SHP77 (cell line): ENCODE measurements at regions not wholly inside any gene's neighbourhood (a gene's known extent, or its start where the extent isn't known, plus 50 kb on each side); places are given as distances from the start of the nearest gene placed in this dataset.
A peak's percentile ranks its signal among the peaks of the same experiment; 100 is the strongest.
"Not testable (repeated sequence)": the region's sequence is repeated elsewhere in the genome, so short reads cannot be mapped to it uniquely, and the experiment has no call there.

Experiments
- DNase-seq, 2 experiments: peaks; one replicate each; lab custom pipeline; 2025; lab: John Stamatoyannopoulos, UW

GRCh38 chr6:168369786-168370185, 50.2 kb upstream of the DACT2 start:
- DNase-seq = no peak

GRCh38 chr6:168370310-168370991, 50.9 kb upstream of the DACT2 start:
- DNase-seq = peak; percentile 39 to 49

- DNase-seq = no peak
Measured at GRCh38 chr6:168371185-168371584, 51.6 kb upstream of the DACT2 start.

DNA sequence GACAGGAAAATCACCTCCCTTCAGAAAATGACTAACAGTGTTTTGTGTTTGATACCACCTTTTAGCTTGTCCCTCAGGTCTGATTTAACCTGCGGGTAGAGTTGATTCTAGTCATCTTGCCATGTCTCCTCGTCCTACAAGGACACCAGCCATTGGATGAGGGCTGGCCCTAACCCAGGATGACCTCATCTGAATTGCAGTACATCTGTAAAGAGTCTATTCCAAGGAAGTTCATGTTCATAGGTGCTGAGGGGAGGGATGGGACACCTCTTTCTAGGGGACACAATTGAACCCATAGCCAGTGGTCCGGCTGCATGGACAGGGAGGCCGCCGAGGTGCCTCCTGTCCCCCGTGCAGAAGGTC, 52.0 kb upstream of the DACT2 start:
- no peak for DNase-seq

GRCh38 chr6:168371981-168372711, 52.6 kb upstream of the DACT2 start:
- no peak for DNase-seq

DNA sequence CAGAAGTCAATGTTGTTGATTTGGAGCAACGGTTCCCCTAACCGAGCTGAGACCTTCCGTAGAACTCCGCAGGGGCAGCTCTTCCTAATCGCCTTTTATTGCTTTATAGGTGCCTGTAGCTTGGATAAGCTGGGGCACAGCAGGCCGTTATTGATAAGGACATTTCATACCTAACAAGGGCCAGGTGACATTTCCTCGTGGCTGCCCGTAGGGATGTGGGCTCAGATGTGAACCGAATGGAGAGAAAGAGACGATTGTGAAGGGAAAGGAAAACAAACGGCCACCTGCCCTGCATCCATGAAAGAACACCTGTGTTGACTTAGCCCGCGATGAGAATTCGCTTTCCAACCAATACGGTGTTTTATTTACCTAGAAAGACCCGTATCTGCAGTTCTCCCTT, 53.3 kb upstream of the DACT2 start:
- DNase-seq = peak; percentile 66 to 70

GRCh38 chr6:168373389-168373788, 53.8 kb upstream of the DACT2 start:
- DNase-seq = peak in 1 of 2 experiments; percentile 35

DNA sequence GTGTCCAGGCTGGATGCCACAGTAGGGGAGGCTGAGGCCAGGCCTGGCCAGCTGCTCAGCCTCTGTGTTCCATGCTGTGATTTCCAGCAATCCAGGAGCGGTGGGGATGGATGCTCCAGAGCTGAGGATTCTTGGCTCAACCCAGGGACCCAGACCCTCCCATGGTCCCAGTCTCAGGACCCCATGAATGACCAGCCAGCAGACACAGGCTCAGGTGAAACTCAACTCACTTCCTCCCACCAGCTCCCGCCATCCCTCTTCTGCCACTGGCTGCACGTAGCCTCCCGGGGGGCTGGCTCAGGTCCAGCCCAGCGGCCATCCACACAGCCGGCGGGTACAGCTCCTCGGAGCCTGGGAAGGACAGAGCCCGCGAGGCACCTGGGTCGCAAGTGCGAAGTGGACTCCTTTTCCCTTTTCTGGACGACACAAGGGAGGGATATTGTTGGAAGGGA, 54.5 kb upstream of the DACT2 start:
- DNase-seq = peak; percentile 23 to 38

DNA sequence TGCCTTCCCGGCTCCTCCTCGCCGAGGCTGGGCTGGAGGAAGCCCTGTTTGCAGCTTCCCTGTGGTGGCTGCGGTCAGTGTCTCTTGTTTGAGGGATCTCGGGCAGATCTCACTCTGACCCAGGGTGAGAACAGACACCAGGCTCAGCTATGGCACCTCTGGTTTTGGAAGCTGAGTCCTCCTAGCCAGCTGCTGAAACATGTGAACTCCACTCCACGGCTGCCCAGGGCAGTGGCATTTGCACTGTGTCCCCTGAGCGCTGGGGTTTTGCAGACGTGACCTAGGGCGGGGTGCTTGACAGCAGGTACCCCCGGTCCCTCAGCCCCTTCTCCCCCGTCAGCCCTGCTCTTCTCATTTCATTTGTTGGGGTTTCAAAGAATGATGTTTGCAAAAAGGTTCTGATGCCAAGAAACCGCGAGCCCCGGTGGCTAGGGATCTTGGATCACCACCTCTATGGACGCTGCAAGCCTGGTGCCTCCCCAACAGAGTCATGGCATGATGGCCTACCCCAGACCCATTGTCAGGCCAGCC, 55.0 kb upstream of the DACT2 start:
- no peak for DNase-seq

DNA sequence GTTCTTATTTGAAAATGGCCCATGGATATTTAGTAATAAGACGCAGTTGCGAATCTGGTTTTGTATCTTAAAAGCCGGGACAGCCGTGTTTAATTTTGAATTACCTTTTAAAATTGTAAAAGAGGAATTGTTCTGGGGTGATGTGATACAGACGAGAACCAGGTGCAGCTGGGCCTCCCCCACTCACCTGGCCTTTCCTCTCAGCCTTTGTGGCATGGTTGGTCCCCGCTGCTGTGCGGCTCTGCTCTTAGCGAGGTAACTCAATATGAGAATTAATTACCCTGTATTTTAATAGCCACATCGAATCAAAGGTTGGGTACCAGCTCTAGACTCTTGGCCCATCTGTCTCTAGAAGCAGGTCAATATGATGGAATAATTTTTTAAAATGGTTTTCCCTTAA, 56.5 kb upstream of the DACT2 start:
- no peak for DNase-seq

GRCh38 chr6:168376811-168377483, 57.4 kb upstream of the DACT2 start:
- DNase-seq = no peak

GRCh38 chr6:168377484-168377855, 57.9 kb upstream of the DACT2 start:
- DNase-seq = no peak

DNA sequence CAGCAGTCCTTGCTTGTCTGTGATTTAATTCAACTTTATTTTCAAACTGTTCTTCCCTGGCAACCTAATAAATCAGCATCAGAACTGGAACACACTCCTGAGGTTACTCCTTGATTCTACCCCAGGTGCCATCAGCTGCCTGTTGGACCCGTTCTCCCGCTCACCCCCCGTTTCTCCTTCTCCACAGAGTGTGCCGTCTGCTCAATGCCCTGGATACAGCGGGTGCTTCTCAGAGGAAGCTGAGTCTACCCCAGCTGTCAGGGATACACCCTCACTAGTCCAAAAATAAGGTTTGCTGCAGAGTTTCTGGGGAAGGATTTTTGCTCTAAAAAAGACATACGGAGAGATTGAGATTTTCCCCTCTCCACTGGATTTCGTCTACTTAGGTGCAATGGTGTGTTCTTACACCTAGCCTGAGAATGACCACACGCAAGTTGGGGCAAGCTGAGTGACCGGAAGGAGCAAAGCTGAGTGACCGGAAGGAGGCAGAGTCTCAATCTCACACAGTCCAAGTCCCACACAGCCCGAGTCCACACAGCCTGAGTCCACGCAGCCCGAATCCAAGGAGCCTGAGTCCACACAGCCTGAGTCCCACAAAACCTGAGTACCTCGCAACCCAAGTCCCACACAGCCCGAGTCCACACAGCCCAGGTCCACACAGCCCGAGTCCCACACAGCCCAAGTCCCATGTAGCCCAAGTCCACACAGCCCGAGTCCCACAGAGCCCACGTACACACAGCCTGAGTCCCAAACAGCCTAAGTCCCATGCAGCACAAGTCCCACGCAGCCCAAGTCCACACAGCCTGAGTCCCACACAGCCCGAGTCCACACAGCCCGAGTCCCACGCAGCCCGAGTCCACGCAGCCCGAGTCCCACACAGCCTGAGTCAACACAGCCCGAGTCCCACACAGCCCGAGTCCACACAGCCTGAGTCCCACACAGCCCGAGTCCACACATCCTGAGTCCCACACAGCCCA, 58.6 kb upstream of the DACT2 start:
- DNase-seq = no peak

DNA sequence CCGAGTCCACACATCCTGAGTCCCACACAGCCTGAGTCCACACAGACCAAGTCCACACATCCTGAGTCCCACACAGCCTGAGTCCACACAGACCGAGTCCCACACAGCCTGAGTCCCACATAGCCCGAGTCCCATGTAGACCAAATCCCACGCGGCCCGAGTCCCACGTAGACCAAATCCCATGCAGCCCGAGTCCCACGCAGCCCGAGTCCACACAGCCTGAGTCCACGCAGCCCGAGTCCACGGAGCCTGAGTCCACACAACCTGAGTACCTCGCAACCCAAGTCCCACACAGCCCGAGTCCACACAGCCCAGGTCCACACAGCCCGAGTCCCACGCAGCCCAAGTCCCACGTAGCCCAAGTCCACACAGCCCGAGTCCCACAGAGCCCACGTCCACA, 60.0 kb upstream of the DACT2 start:
- DNase-seq = not testable (repeated sequence)

DNA sequence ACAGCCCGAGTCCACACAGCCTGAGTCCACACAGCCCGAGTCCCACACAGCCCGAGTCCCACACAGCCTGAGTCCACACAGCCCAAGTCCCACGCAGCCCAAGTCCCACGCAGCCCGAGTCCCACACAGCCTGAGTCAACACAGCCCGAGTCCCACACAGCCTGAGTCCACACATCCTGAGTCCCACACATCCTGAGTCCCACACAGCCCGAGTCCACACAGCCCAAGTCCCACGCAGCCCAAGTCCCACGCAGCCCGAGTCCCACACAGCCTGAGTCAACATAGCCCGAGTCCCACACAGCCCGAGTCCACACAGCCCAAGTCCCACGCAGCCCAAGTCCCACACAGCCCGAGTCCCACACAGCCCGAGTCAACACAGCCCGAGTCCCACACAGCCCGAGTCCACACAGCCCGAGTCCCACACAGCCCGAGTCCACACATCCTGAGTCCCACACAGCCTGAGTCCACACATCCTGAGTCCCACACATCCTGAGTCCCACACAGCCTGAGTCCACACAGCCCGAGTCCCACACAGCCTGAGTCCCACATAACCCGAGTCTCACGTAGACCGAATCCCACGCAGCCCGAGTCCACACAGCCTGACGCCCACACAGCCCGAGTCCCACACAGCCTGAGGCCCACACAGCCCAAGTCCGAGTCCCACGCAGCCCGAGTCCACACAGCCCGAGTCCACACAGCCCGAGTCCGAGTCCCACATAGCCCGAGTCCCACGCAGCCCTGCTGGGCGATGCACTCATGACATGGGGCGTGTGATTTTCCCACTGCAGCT, 60.6 kb upstream of the SMOC2 start:
- DNase-seq = not testable (repeated sequence)

GRCh38 chr6:168380956-168381605, 59.9 kb upstream of the SMOC2 start:
- no peak for DNase-seq

GRCh38 chr6:168381726-168382458, 59.1 kb upstream of the SMOC2 start:
- no peak for DNase-seq

DNA sequence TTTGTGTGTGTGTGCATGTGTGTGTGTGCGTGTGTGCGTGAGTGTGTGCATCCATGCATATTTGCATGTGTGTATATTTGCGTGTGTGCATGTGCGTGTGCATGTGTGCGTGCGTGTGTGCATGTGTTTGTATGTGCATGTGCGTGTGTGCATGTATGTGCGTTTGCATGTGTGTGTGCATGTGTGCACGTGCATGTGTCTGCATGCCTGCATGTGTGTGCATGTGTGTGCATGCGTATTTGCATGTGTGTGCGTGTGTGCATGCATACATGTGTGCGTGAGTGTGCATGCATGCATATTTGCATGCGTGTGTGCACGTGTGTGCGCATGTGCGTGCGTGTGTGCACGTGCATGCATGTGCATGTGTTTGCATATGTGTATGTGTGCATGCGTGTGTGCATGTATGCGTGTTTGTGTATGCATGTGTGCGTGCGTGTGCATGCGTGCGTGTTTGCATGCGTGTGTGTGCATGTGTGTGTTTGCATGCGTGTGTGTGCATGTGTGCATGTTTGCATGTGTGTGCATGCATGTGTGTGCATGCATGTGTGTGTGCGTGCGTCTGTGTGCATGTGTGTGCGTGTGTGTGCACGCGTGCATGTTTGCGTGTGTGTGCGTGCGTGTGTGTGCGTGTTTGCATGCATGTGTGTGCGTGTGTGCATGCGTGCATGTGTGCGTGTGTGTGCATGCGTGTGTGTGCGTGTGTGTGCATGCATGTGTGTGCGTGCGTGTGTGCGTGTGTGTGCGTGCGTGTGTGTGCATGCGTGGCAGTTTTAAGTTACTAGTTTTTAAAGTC, 57.7 kb upstream of the SMOC2 start:
- DNase-seq = no peak
